PFSK-1 (cell line): ENCODE measurements at regions not wholly inside any gene's neighbourhood (a gene's known extent, or its start where the extent isn't known, plus 50 kb on each side); places are given as distances from the start of the nearest gene placed in this dataset.

ENCODE experiments used
- FOXP2 ChIP-seq: optimal IDR thresholded peaks from 2 replicates; pipeline ENCODE3; 2011; ENCODE audit warnings: borderline replicate concordance, control low read depth, inconsistent platforms; ENCODE audit not compliant: insufficient read depth; ENCODE audit errors: extremely low read length, extremely low read depth
- POLR2AphosphoS5 ChIP-seq: IDR thresholded peaks from 2 replicates; pipeline ENCODE4 v1.6.1; 2012; ENCODE audit warnings: low read depth, mild to moderate bottlenecking, control low read depth, low read length, moderate library complexity
- SIN3A ChIP-seq: IDR thresholded peaks from 2 replicates; pipeline ENCODE4 v1.6.1; 2012; ENCODE audit warnings: mild to moderate bottlenecking, low read length, moderate library complexity, borderline replicate concordance; ENCODE audit not compliant: insufficient read depth
- TAF1 ChIP-seq: IDR thresholded peaks from 2 replicates; pipeline ENCODE4 v1.6.1; 2012; ENCODE audit warnings: low read length, control low read depth, borderline replicate concordance; ENCODE audit not compliant: insufficient read depth
- TF ChIP-seq, protein P1 (sequence below), 2 experiments: IDR thresholded peaks; 2 replicates each; pipeline versions ENCODE4 v1.6.1 to v1.8.0; 2011 to 2012; ENCODE audit warnings: low read depth in 2 of 2, low read length in 2 of 2, control low read depth in 1 of 2, inconsistent platforms in 1 of 2, mild to moderate bottlenecking in 1 of 2, moderate library complexity in 1 of 2; ENCODE audit not compliant: insufficient read depth in 1 of 2

DNA sequence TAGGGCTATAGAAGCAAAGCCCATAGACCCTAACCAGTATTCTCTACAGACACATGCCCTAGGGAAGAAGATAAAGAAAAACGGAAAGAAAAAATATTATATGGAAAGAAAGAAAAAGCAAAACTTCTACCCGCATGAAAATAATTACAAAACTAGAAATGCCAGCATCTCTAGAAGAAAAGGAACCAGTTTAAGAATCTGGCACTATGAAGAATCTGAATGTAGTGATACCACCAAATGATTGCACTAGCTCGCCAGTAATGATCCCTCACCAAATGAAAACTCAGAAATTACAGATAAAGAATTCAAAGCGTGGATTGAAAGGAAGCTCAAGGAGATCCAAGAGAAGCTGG is 341.9 kb upstream of the GRIA1 start:
- TF ChIP-seq, protein P1, sequence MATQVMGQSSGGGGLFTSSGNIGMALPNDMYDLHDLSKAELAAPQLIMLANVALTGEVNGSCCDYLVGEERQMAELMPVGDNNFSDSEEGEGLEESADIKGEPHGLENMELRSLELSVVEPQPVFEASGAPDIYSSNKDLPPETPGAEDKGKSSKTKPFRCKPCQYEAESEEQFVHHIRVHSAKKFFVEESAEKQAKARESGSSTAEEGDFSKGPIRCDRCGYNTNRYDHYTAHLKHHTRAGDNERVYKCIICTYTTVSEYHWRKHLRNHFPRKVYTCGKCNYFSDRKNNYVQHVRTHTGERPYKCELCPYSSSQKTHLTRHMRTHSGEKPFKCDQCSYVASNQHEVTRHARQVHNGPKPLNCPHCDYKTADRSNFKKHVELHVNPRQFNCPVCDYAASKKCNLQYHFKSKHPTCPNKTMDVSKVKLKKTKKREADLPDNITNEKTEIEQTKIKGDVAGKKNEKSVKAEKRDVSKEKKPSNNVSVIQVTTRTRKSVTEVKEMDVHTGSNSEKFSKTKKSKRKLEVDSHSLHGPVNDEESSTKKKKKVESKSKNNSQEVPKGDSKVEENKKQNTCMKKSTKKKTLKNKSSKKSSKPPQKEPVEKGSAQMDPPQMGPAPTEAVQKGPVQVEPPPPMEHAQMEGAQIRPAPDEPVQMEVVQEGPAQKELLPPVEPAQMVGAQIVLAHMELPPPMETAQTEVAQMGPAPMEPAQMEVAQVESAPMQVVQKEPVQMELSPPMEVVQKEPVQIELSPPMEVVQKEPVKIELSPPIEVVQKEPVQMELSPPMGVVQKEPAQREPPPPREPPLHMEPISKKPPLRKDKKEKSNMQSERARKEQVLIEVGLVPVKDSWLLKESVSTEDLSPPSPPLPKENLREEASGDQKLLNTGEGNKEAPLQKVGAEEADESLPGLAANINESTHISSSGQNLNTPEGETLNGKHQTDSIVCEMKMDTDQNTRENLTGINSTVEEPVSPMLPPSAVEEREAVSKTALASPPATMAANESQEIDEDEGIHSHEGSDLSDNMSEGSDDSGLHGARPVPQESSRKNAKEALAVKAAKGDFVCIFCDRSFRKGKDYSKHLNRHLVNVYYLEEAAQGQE (IDR thresholded peaks at IDR 0.05; ENCODE audit: insufficient read depth in 1 of 2, low read depth in 2 of 2, low read length in 2 of 2): no peak
- no peak for TF ChIP-seq SIN3A
- no peak for TF ChIP-seq TAF1
- no peak for TF ChIP-seq FOXP2
- TF ChIP-seq POLR2AphosphoS5: no peak

DNA sequence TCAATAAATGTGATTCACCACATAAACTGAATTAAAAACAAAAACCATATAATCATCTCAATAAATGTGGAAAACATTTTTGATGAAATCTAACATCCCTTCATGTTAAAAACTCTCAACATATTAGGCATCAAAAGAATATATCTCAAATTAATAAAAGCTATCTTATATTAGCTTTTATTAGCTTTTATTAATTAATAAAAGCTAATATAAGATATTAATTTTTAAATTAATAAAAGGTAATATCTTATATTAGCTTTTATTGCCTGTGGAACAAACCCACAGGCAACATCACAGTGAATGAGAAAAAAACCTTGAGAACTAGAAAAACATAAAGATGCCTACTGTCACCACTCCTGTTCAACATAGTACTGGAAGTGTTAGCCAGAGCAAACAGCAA is 338.9 kb upstream of the GRIA1 start:
- TF ChIP-seq, protein P1 (IDR thresholded peaks at IDR 0.05; ENCODE audit: insufficient read depth in 1 of 2, low read depth in 2 of 2, low read length in 2 of 2): no peak
- TF ChIP-seq POLR2AphosphoS5 (no peak), TAF1 (no peak), SIN3A (no peak), FOXP2 (no peak)

DNA sequence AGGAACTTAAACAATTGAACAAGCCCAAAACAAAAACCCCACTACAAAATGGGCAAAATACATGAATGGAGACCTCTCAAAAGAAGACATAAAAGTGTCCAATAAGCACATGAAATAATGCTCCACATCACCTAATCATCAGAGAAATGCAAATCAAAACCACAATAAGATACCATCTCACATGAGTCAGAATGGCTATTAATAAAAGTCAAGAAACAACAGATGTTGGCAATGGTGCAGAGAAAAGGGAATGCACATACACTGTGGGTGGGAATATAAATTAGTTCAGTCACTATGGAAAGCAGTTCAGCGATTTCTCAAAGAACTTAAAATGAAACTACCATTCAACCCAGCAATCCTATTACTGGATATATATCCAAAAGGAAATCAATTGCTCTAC is 337.4 kb upstream of the GRIA1 start:
- TF ChIP-seq, protein P1 (IDR thresholded peaks at IDR 0.05; ENCODE audit: insufficient read depth in 1 of 2, low read depth in 2 of 2, low read length in 2 of 2): no peak
- TF ChIP-seq TAF1: no peak
- TF ChIP-seq POLR2AphosphoS5: no peak
- TF ChIP-seq FOXP2: no peak
- TF ChIP-seq SIN3A: no peak

DNA sequence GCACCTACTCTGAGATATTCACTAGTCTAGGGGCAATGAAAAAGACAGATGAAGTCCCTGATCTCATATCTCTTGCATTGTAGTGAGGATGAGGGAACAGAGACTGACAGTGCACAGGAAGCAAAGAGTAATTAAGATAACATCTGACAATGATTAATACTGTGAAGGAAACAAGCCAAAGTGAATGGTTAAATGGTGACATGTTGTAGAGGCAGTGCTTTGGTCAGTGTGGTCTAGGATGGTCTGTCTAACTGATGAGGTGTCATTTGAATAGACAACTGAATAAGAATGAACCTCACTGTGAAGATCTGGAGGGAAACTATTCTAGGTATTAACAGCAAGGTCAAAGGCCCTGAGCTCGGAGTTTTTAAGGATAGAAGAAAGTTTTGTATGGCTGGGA is 333.3 kb upstream of the GRIA1 start:
- TF ChIP-seq, protein P1 (IDR thresholded peaks at IDR 0.05; ENCODE audit: insufficient read depth in 1 of 2, low read depth in 2 of 2, low read length in 2 of 2): no peak
- TF ChIP-seq TAF1: no peak
- TF ChIP-seq SIN3A: no peak
- TF ChIP-seq FOXP2: no peak

DNA sequence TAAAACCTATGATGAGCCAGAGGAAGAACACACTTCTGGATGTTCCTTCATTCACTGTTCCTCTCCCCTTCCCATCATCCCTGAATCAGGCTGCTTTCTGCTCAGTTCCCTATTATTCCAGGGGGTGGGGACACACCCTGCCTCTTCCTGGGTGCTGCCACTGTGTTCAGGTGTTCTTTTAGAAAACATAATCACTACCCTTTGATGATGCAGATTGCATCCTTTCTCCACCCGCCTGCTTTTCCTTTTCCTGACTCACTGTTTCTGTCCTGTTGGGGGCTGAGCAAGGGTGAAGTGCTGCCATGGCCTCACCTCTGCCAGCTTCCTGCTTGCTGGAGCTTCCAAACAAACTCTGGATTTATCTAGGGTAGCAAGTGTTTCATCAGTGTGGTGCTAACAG is 331.9 kb upstream of the GRIA1 start:
- TF ChIP-seq, protein P1 (IDR thresholded peaks at IDR 0.05; ENCODE audit: insufficient read depth in 1 of 2, low read depth in 2 of 2, low read length in 2 of 2): no peak
- no peak for TF ChIP-seq TAF1
- no peak for TF ChIP-seq FOXP2
- TF ChIP-seq POLR2AphosphoS5: no peak
- no peak for TF ChIP-seq SIN3A
